Loucy (cell line): ENCODE measurements at regions not wholly inside any gene's neighbourhood (a gene's known extent, or its start where the extent isn't known, plus 50 kb on each side); places are given as distances from the start of the nearest gene placed in this dataset.

Experiments
- H2AFZ ChIP-seq: fragments of 200-600 bp; sonication (generic); 2 replicates; pipeline ENCODE4 v1.6.0; 2016; ENCODE audit warnings: antibody characterized with exemption, mild to moderate bottlenecking, low read length, moderate library complexity
- H3F3A ChIP-seq: fragments of 200-600 bp; 2 replicates; pipeline ENCODE4 v1.6.0; 2016; ENCODE audit warnings: antibody characterized with exemption, low read depth, mild to moderate bottlenecking
- H3K27me3 ChIP-seq: fragments of 200-600 bp; sonication (generic); 2 replicates; pipeline ENCODE4 v1.6.1; 2014; ENCODE audit warnings: low read length, mild to moderate bottlenecking; ENCODE audit not compliant: insufficient read depth, poor library complexity, severe bottlenecking
- H3K36me3 ChIP-seq: fragments of 200-600 bp; sonication (generic); 2 replicates; pipeline ENCODE4 v1.6.1; 2016; ENCODE audit warnings: low read length; ENCODE audit not compliant: insufficient read depth
- H3K4me1 ChIP-seq: fragments of 200-600 bp; sonication (generic); 2 replicates; pipeline ENCODE4 v1.5.1; 2014; ENCODE audit warnings: low read length, mild to moderate bottlenecking; ENCODE audit not compliant: insufficient read depth, poor library complexity, severe bottlenecking
- H3K4me2 ChIP-seq: fragments of 200-600 bp; sonication (generic); 2 replicates; pipeline ENCODE4 v1.6.0; 2014; ENCODE audit warnings: antibody characterized with exemption, low read length, low read depth, mild to moderate bottlenecking; ENCODE audit not compliant: poor library complexity, severe bottlenecking
- H3K4me3 ChIP-seq: fragments of 200-600 bp; sonication (generic); 2 replicates; pipeline ENCODE4 v1.5.1; 2014; ENCODE audit warnings: low read length, mild to moderate bottlenecking, mixed read lengths; ENCODE audit not compliant: poor library complexity, severe bottlenecking
- H3K79me2 ChIP-seq: fragments of 200-600 bp; sonication (generic); 2 replicates; pipeline ENCODE4 v1.6.1; 2014; ENCODE audit warnings: low read length; ENCODE audit not compliant: insufficient read depth
- H3K9ac ChIP-seq: fragments of 200-600 bp; sonication (generic); 2 replicates; pipeline ENCODE4 v1.6.0; 2014; ENCODE audit warnings: mild to moderate bottlenecking, low read depth, low read length, moderate library complexity; ENCODE audit not compliant: poor library complexity, severe bottlenecking
- H3K9me2 ChIP-seq: fragments of 200-600 bp; sonication (generic); replicated peaks from 2 replicates; pipeline ENCODE4 v1.6.1; 2016; ENCODE audit warnings: low read depth, low read length, mixed read lengths
- H3K9me3 ChIP-seq: fragments of 200-600 bp; sonication (generic); 2 replicates; pipeline ENCODE4 v1.6.1; 2014; ENCODE audit warnings: mild to moderate bottlenecking, antibody characterized with exemption, low read length, low read depth; ENCODE audit not compliant: insufficient read depth
- H4K20me1 ChIP-seq: fragments of 200-600 bp; sonication (generic); 2 replicates; pipeline ENCODE4 v1.6.0; 2014; ENCODE audit warnings: antibody characterized with exemption, low read length, mild to moderate bottlenecking; ENCODE audit not compliant: insufficient read depth, poor library complexity, severe bottlenecking
- CTCF ChIP-seq: fragments of 200-600 bp; sonication (generic); conservative IDR thresholded peaks from 2 replicates; pipeline ENCODE4 v1.5.1; 2014; ENCODE audit warnings: mild to moderate bottlenecking, antibody characterized with exemption, low read length
- EZH2phosphoT487 ChIP-seq: fragments of 200-600 bp; IDR thresholded peaks from 2 replicates; pipeline ENCODE4 v1.6.1; 2018; ENCODE audit warnings: antibody characterized with exemption, mild to moderate bottlenecking, moderate library complexity, borderline replicate concordance

GRCh38 chr5:67465537-67466207 is 269.1 kb upstream of the CD180 start:
- H3K4me3 ChIP-seq: no peak overlapping the region
- H3K27me3 ChIP-seq: no peaks in the 10 kb centered on the region
- no peaks in the 10 kb centered on the region for H4K20me1 ChIP-seq
- no peaks in the 10 kb centered on the region for H3K9me2 ChIP-seq
- no peaks in the 10 kb centered on the region for H3F3A ChIP-seq
- H3K9me3 ChIP-seq: no peaks in the 10 kb centered on the region
- H2AFZ ChIP-seq: no peak overlapping the region
- peaks cover 6% of the 10 kb centered on the region for H3K4me1 ChIP-seq
- H3K4me2 ChIP-seq: no peak overlapping the region
- no peak overlapping the region for H3K9ac ChIP-seq
- no peaks in the 10 kb centered on the region for H3K79me2 ChIP-seq
- 0 out of 2 replicates have a peak, but pooled peaks have one; percentile 21 for TF ChIP-seq EZH2phosphoT487
- no peak for TF ChIP-seq CTCF
- no peaks in the 10 kb centered on the region for H3K36me3 ChIP-seq

GRCh38 chr5:67462147-67462546 is 265.5 kb upstream of the CD180 start:
- no peak overlapping the region for H3K4me3 ChIP-seq
- no peaks in the 10 kb centered on the region for H3K36me3 ChIP-seq
- H3K4me1 ChIP-seq: peaks cover 6% of the 10 kb centered on the region
- H4K20me1 ChIP-seq: no peaks in the 10 kb centered on the region
- H3K4me2 ChIP-seq: no peak overlapping the region
- no peak overlapping the region for H3K9ac ChIP-seq
- no peaks in the 10 kb centered on the region for H3K27me3 ChIP-seq
- H2AFZ ChIP-seq: no peak overlapping the region
- H3K79me2 ChIP-seq: no peaks in the 10 kb centered on the region
- no peaks in the 10 kb centered on the region for H3F3A ChIP-seq
- TF ChIP-seq CTCF (no peak), EZH2phosphoT487 (no peak)
- H3K9me2 ChIP-seq: no peaks in the 10 kb centered on the region
- no peaks in the 10 kb centered on the region for H3K9me3 ChIP-seq

GRCh38 chr5:67459253-67459652 is 262.7 kb upstream of the CD180 start:
- H3K9me3 ChIP-seq: no peaks in the 10 kb centered on the region
- H2AFZ ChIP-seq: no peak overlapping the region
- H3F3A ChIP-seq: no peaks in the 10 kb centered on the region
- H3K79me2 ChIP-seq: no peaks in the 10 kb centered on the region
- H3K4me2 ChIP-seq: no peak overlapping the region
- peaks cover 4% of the 10 kb centered on the region for H3K4me1 ChIP-seq
- H4K20me1 ChIP-seq: no peaks in the 10 kb centered on the region
- H3K9me2 ChIP-seq: no peaks in the 10 kb centered on the region
- TF ChIP-seq EZH2phosphoT487 (no peak), CTCF (no peak)
- no peaks in the 10 kb centered on the region for H3K36me3 ChIP-seq
- no peak overlapping the region for H3K9ac ChIP-seq
- no peaks in the 10 kb centered on the region for H3K27me3 ChIP-seq
- no peak overlapping the region for H3K4me3 ChIP-seq
